SK-N-MC (cell line): ENCODE measurements at regions not wholly inside any gene's neighbourhood (a gene's known extent, or its start where the extent isn't known, plus 50 kb on each side); places are given as distances from the start of the nearest gene placed in this dataset.

Experiments
- EZH2 ChIP-seq: fragments of 200-600 bp; sonication (generic); IDR thresholded peaks from one replicate; pipeline ENCODE4 v1.6.1; 2017; ENCODE audit warnings: antibody characterized with exemption
- FOXP2 ChIP-seq: optimal IDR thresholded peaks from 2 replicates; pipeline ENCODE3; 2011; ENCODE audit warnings: mild to moderate bottlenecking, moderate library complexity; ENCODE audit not compliant: insufficient read depth; ENCODE audit errors: extremely low read length, control extremely low read depth
- POLR2AphosphoS5 ChIP-seq: IDR thresholded peaks from 2 replicates; pipeline ENCODE4 v1.6.1; 2012; ENCODE audit warnings: mild to moderate bottlenecking, low read depth, low read length, borderline replicate concordance

GRCh38 chr18:69300185-69300584 lies 100.5 kb upstream of the DOK6 start:
- no peak for TF ChIP-seq POLR2AphosphoS5
- TF ChIP-seq EZH2: no peak
- TF ChIP-seq FOXP2: no peak
